Natural killer cell (primary cell): ENCODE measurements at regions not wholly inside any gene's neighbourhood (a gene's known extent, or its start where the extent isn't known, plus 50 kb on each side); places are given as distances from the start of the nearest gene placed in this dataset.

Source experiments
- ATAC-seq, 3 donors: fragments of 150-1000 bp in 2 of 3; fragments of 200-7000 bp in 1 of 3; cut with Tn5 transposase; 1 replicate in 1 of 3; 2 replicates in 2 of 3; pipeline ENCODE4 v1.10.0; 2021; ENCODE audit warnings: mild to moderate bottlenecking in 2 of 3, moderate library complexity in 2 of 3
- DNase-seq, 2 donors: peaks; one replicate each; pipeline versions ENCODE4 v3.0.0 to v3.0.0-alpha.2; 2013 to 2021; ENCODE audit warnings: mixed read lengths in 1 of 2
- H3K27ac ChIP-seq: one replicate; pipeline ENCODE4 v1.5.1; 2013; ENCODE audit warnings: mild to moderate bottlenecking, low read length
- H3K27me3 ChIP-seq: one replicate; pipeline ENCODE4 v1.6.1; 2013; ENCODE audit warnings: low read length; ENCODE audit not compliant: control insufficient read depth, insufficient read depth
- H3K36me3 ChIP-seq: one replicate; pipeline ENCODE4 v1.6.1; 2013; ENCODE audit warnings: low read length; ENCODE audit not compliant: control insufficient read depth, insufficient read depth
- H3K4me1 ChIP-seq: one replicate; pipeline ENCODE4 v1.6.1; 2013; ENCODE audit warnings: low read length; ENCODE audit not compliant: control insufficient read depth, insufficient read depth
- H3K4me3 ChIP-seq: one replicate; pipeline ENCODE4 v1.5.1; 2013; ENCODE audit warnings: low read length
- H3K9me3 ChIP-seq: one replicate; pipeline ENCODE4 v1.6.1; 2013; ENCODE audit warnings: low read length; ENCODE audit not compliant: control insufficient read depth, insufficient read depth
- H3K27ac Mint-ChIP-seq, 2 donors: one replicate each; pipeline ENCODE4 v1.8.0; 2022; ENCODE audit warnings: mild to moderate bottlenecking in 2 of 2, mixed read lengths in 2 of 2, moderate library complexity in 1 of 2
- H3K27me3 Mint-ChIP-seq, 2 donors: one replicate each; pipeline ENCODE4 v1.8.0; 2022; ENCODE audit warnings: low read depth in 2 of 2, mixed read lengths in 2 of 2
- H3K36me3 Mint-ChIP-seq: one replicate; pipeline ENCODE4 v1.8.0; 2022; ENCODE audit warnings: mixed read lengths
- H3K4me1 Mint-ChIP-seq, 2 donors: one replicate each; pipeline ENCODE4 v1.8.0; 2022; ENCODE audit warnings: mixed read lengths in 2 of 2
- H3K4me3 Mint-ChIP-seq: one replicate; pipeline ENCODE4 v1.8.0; 2022; ENCODE audit warnings: mild to moderate bottlenecking, moderate library complexity, mixed read lengths
- H3K9me3 Mint-ChIP-seq, 2 donors: one replicate each; pipeline ENCODE4 v1.8.0; 2022; ENCODE audit warnings: mixed read lengths in 2 of 2
- WGBS: methylation state at CpG from one replicate; pipeline ENCODE4 v1.1.7; 2013; ENCODE audit warnings: missing lambda C conversion rate; ENCODE audit not compliant: insufficient coverage; 5-methylcytosine and 5-hydroxymethylcytosine counted together
- intact Hi-C: fragments of 100-400 bp; cut with micrococcal nuclease; formaldehyde crosslinking; loops from one replicate; pipeline ENCODE4 v1.14.2; 2022
- TF ChIP-seq, protein P1 (sequence below): fragments of 200-600 bp; IDR thresholded peaks from one replicate; pipeline ENCODE4 v1.8.0; 2022; ENCODE audit warnings: antibody characterized with exemption

DNA sequence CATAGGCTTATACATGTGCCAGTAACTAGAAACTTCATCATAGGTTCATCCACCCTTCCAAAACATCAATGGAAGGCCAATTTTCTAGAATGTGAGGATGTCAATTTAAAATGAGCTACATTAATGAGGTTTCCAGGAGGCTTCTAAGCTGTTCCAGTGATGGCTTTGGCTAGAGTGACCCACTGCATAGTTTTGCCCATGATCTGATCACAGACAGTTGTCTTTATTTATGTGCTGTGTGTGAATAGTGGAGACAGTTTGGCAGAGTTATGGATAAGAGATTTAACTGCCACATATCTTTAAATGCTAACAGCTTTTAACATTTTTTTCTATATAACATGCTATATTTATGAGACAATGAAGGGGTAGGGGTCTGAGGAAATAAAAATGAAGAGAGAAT lies 139.0 kb upstream of the ZNF462 start:
- H3K27ac ChIP-seq, result no peak overlapping the region
- H3K9me3 Mint-ChIP-seq, result peaks cover 5% of the 10 kb centered on the region in 2 donors

GRCh38 chr9:106724566-106724965 lies 138.4 kb upstream of the ZNF462 start:
- no peaks in the 10 kb centered on the region for H3K4me1 ChIP-seq
- H3K4me3 Mint-ChIP-seq, result no peak overlapping the region
- no peak overlapping the region for H3K4me3 ChIP-seq
- no peaks in the 10 kb centered on the region for H3K27me3 ChIP-seq
- H3K4me1 Mint-ChIP-seq, result no peaks in the 10 kb centered on the region
- H3K27ac Mint-ChIP-seq, result no peak overlapping the region
- 96% methylated on average over 2 of the region's 2 CpGs for WGBS
- peaks cover 11% of the 10 kb centered on the region in 2 donors for H3K27me3 Mint-ChIP-seq
- intact Hi-C loops, result no loop called here
- peaks cover 2 to 5% of the 10 kb centered on the region in 2 donors for H3K9me3 Mint-ChIP-seq
- H3K36me3 ChIP-seq, result no peaks in the 10 kb centered on the region
- H3K9me3 ChIP-seq, result no peaks in the 10 kb centered on the region
- no peak for DNase-seq
- no peaks in the 10 kb centered on the region for H3K36me3 Mint-ChIP-seq
- no peak for ATAC-seq
- H3K27ac ChIP-seq, result no peak overlapping the region
- TF ChIP-seq, protein P1, sequence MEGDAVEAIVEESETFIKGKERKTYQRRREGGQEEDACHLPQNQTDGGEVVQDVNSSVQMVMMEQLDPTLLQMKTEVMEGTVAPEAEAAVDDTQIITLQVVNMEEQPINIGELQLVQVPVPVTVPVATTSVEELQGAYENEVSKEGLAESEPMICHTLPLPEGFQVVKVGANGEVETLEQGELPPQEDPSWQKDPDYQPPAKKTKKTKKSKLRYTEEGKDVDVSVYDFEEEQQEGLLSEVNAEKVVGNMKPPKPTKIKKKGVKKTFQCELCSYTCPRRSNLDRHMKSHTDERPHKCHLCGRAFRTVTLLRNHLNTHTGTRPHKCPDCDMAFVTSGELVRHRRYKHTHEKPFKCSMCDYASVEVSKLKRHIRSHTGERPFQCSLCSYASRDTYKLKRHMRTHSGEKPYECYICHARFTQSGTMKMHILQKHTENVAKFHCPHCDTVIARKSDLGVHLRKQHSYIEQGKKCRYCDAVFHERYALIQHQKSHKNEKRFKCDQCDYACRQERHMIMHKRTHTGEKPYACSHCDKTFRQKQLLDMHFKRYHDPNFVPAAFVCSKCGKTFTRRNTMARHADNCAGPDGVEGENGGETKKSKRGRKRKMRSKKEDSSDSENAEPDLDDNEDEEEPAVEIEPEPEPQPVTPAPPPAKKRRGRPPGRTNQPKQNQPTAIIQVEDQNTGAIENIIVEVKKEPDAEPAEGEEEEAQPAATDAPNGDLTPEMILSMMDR, result no peak

More for the DNA sequence above, 139.0 kb upstream of the ZNF462 start:
- H3K4me1 ChIP-seq, result no peaks in the 10 kb centered on the region
- no peaks in the 10 kb centered on the region for H3K27me3 ChIP-seq
- DNase-seq, result no peak
- Mint-ChIP-seq H3K36me3 (no peaks in the 10 kb centered on the region), H3K27me3 (peaks cover 11 to 15% of the 10 kb centered on the region in 2 donors), H3K4me3 (no peak overlapping the region), H3K4me1 (no peaks in the 10 kb centered on the region), H3K27ac (no peak overlapping the region)
- intact Hi-C loops, result no loop called here
- no peak for ATAC-seq
- H3K36me3 ChIP-seq, result no peaks in the 10 kb centered on the region
- H3K4me3 ChIP-seq, result no peak overlapping the region
- no peaks in the 10 kb centered on the region for H3K9me3 ChIP-seq
- TF ChIP-seq, protein P1, result no peak

- intact Hi-C loops, result no loop called here
- no peaks in the 10 kb centered on the region for H3K4me1 ChIP-seq
- Mint-ChIP-seq H3K27ac (no peak overlapping the region), H3K4me1 (no peaks in the 10 kb centered on the region), H3K9me3 (peaks cover 2 to 3% of the 10 kb centered on the region in 2 donors), H3K27me3 (peaks cover 2 to 14% of the 10 kb centered on the region in 2 donors), H3K36me3 (no peaks in the 10 kb centered on the region), H3K4me3 (no peak overlapping the region)
- TF ChIP-seq, protein P1, result no peak
- H3K36me3 ChIP-seq, result no peaks in the 10 kb centered on the region
- no peak overlapping the region for H3K27ac ChIP-seq
- DNase-seq (no peak), ATAC-seq (no peak)
- WGBS, result 87% methylated on average over 4 of the region's 5 CpGs
- no peak overlapping the region for H3K4me3 ChIP-seq
- H3K27me3 ChIP-seq, result no peaks in the 10 kb centered on the region
- H3K9me3 ChIP-seq, result no peaks in the 10 kb centered on the region
Measured at GRCh38 chr9:106726070-106726815, 136.7 kb upstream of the ZNF462 start.

DNA sequence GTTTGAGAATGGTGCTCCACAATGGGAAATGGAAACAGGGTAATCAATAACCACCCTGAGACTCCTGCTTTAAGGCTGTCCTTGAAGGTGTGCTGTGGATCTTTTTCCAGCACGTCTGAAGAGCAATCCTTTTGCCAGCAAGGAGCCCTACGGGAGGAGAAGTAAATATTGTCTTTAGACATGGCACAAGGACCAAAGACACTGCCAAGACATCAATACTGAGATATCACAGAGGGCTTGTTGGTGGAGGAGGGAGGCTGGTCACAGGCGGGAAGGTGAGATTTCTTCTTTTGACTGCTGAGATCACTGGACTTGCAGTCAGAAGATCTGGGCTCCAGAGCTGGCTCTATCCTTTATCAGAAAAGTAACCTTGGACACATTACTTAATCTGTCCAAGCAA lies 135.0 kb upstream of the ZNF462 start:
- WGBS, result 86% methylated on average over 3 of the region's 3 CpGs
- H3K27me3 Mint-ChIP-seq, result peaks cover 0 to 15% of the 10 kb centered on the region in 2 donors
- H3K27me3 ChIP-seq, result no peaks in the 10 kb centered on the region
- peaks cover 2 to 3% of the 10 kb centered on the region in 2 donors for H3K9me3 Mint-ChIP-seq
- H3K27ac Mint-ChIP-seq, result no peak overlapping the region
- no peaks in the 10 kb centered on the region for H3K4me1 Mint-ChIP-seq
- no peak overlapping the region for H3K4me3 Mint-ChIP-seq
- no peak overlapping the region for H3K4me3 ChIP-seq
- TF ChIP-seq, protein P1, result no peak
- intact Hi-C loops, result no loop called here
- H3K27ac ChIP-seq, result no peak overlapping the region
- H3K4me1 ChIP-seq, result no peaks in the 10 kb centered on the region
- ATAC-seq (no peak), DNase-seq (no peak)
- H3K36me3 Mint-ChIP-seq, result no peaks in the 10 kb centered on the region
- no peaks in the 10 kb centered on the region for H3K36me3 ChIP-seq
- H3K9me3 ChIP-seq, result no peaks in the 10 kb centered on the region
